HL-60/S4 treated with phorbol 12-myristate 13-acetate at 8.2 ng/mL for 4 days and 3 days (cell line): ENCODE measurements at regions not wholly inside any gene's neighbourhood (a gene's known extent, or its start where the extent isn't known, plus 50 kb on each side); places are given as distances from the start of the nearest gene placed in this dataset.
"Not testable (repeated sequence)": the region's sequence is repeated elsewhere in the genome, so short reads cannot be mapped to it uniquely, and the experiment has no call there.

Experiments used
- in situ Hi-C: fragments of 300-500 bp; cut with MboI; formaldehyde crosslinking; loops from 2 replicates; pipeline ENCODE4 v1.15.0; 2022; ENCODE audit warnings: low sequenced_read_pairs

- in situ Hi-C loops = no loop called here
Measured at GRCh38 chr5:113719549-113719948, 206.1 kb downstream of the YTHDC2 start.

- in situ Hi-C loops = no loop called here
Measured at GRCh38 chr5:113721171-113721570, 207.7 kb downstream of the YTHDC2 start.

- in situ Hi-C loops = no loop called here
Measured at GRCh38 chr5:113723021-113723420, 209.5 kb downstream of the YTHDC2 start.

- in situ Hi-C loops = no loop called here
Measured at GRCh38 chr5:113735751-113736150, 222.3 kb downstream of the YTHDC2 start.

- in situ Hi-C loops = no loop called here
Measured at GRCh38 chr5:113742176-113742575, 228.7 kb downstream of the YTHDC2 start.

- in situ Hi-C loops = no loop called here
Measured at GRCh38 chr5:113742639-113743038, 229.1 kb downstream of the YTHDC2 start.

GRCh38 chr5:113748403-113748802 lies 234.9 kb downstream of the YTHDC2 start:
- in situ Hi-C loops = no loop called here

- in situ Hi-C loops = no loop called here
Measured at GRCh38 chr5:113749334-113749733, 235.8 kb downstream of the YTHDC2 start.

- in situ Hi-C loops = not testable (repeated sequence)
Measured at GRCh38 chr5:113753182-113753581, 239.7 kb downstream of the YTHDC2 start.

- in situ Hi-C loops = no loop called here
Measured at GRCh38 chr5:113755516-113755915, 242.0 kb downstream of the YTHDC2 start.

- in situ Hi-C loops = no loop called here
Measured at GRCh38 chr5:113757508-113757907, 244.0 kb downstream of the YTHDC2 start.

- in situ Hi-C loops = no loop called here
Measured at GRCh38 chr5:113759505-113759904, 246.0 kb downstream of the YTHDC2 start.

GRCh38 chr5:113760486-113760885 lies 247.0 kb downstream of the YTHDC2 start:
- in situ Hi-C loops = no loop called here

- in situ Hi-C loops = no loop called here
Measured at GRCh38 chr5:113761594-113761993, 248.1 kb downstream of the YTHDC2 start.

GRCh38 chr5:113764382-113764781 lies 250.9 kb downstream of the YTHDC2 start:
- in situ Hi-C loops = no loop called here

GRCh38 chr5:113766827-113767226 lies 253.3 kb downstream of the YTHDC2 start:
- in situ Hi-C loops = not testable (repeated sequence)

GRCh38 chr5:113770648-113771047 lies 257.2 kb downstream of the YTHDC2 start:
- in situ Hi-C loops = no loop called here

GRCh38 chr5:113771483-113771882 lies 258.0 kb downstream of the YTHDC2 start:
- in situ Hi-C loops = no loop called here

- in situ Hi-C loops = no loop called here
Measured at GRCh38 chr5:113776168-113776567, 262.7 kb downstream of the YTHDC2 start.

GRCh38 chr5:113776832-113777525 lies 263.5 kb downstream of the YTHDC2 start:
- in situ Hi-C loops = no loop called here

GRCh38 chr5:113778147-113778546 lies 264.7 kb downstream of the YTHDC2 start:
- in situ Hi-C loops = no loop called here

- in situ Hi-C loops = no loop called here
Measured at GRCh38 chr5:113788141-113788655, 274.7 kb downstream of the YTHDC2 start.

GRCh38 chr5:113789769-113790168 lies 276.3 kb downstream of the YTHDC2 start:
- in situ Hi-C loops = no loop called here
